GM21515 (cell line): ENCODE measurements at regions not wholly inside any gene's neighbourhood (a gene's known extent, or its start where the extent isn't known, plus 50 kb on each side); places are given as distances from the start of the nearest gene placed in this dataset.
A peak's percentile ranks its signal among the peaks of the same experiment; 100 is the strongest.

ENCODE experiments used
- ATAC-seq: cut with Tn5 transposase; IDR thresholded peaks from one replicate; pipeline ENCODE4 v1.9.1; 2021; ENCODE audit not compliant: unreplicated experiment

DNA sequence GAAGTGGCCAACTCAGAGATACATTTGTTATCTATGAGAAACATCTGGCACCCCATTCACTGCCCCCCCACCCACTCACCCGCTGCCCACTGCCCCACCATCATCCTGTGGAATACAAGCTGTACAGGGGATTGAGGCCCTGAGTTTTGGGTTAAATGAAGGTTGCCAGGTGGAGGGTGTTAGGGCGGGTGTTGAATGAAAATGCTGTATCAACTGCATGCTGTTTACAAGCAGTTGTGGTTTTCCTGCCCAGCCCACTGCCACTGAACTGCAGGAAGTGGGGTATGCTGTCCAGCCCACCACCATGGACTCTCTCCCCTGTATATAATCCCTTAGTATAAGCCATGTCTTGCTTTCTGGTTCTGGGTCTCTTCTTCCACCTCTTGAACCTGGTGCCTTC lies 481.9 kb downstream of the METTL4 start:
- no peak for ATAC-seq

DNA sequence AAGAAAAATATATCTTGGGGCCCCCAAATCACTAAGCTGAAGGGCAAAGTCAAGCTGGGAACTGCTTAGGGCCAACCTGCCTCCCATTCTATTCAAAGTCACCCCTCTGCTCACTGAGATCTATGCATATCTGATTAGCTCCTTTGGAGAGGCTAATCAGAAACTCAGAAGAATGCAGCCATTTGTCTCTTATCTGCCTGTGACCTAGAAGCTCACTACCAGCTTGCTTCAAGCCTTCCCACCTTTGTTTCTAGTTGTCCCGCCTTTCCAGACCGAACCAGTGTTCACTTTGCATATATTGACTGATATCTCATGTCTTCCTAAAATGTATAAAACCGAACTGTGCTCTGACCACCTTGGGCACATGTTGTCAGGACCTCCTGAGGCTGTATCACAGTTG lies 479.4 kb downstream of the METTL4 start:
- ATAC-seq = no peak

DNA sequence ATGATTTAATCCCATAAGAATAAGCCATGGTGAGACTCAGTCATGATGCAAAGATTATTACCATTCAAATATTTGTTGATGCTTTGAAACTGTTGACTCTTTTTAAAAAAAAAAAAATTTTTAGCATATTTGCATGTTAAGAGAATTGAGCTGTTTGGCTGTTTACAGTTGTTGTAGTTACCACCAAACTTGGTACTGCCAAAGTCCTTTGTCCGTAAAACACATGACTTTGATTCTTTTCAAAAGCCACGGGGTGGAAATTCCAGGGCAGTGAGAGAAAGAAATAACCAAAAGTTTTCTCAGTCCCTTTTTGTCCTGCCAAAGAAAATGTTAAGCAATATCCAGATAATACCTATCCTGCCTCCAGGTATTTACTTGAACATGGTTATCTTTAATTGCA lies 474.8 kb downstream of the METTL4 start:
- no peak for ATAC-seq

DNA sequence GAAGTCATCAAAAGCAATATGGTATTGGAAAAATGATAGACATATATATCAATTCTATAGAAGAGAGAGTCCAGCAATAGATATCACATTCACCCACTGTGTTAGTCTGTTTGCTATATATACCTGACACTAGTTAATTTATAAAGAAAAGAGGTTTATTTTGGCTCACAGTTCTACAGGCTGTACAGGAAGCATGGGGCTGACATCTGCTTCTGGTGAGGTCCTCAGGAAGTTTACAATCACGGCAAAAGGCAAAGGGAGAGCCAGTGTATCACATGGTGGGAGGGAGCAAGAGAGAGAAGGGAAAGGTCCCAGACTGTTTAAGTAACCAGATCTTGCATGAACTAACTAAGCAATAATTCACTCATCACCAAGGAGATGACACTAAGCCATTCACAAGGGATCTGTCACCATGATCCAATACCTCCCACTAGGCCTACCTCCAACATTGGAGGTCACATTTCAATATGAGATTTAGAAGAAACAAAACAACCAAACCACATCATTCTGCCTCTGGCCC lies 470.6 kb downstream of the METTL4 start:
- no peak for ATAC-seq

DNA sequence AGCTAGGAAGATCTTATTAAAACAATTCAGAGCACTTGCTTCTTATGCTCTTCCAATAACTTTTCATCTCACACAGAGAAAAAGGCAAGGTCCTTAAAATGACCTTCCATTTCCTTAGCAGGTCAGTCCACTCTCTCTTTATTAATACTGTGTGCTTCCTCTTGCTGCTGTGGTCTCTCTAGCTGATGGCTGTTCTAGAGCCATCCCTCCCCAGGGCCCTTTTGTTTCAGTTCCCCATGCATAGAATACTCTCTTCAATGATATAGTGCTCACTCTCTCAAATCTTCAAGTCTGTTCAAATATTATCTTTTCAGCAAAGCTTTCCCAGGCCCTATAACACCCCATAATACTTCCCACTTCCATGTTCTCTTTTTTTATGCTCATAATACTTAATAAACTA lies 469.3 kb downstream of the METTL4 start:
- ATAC-seq = no peak

DNA sequence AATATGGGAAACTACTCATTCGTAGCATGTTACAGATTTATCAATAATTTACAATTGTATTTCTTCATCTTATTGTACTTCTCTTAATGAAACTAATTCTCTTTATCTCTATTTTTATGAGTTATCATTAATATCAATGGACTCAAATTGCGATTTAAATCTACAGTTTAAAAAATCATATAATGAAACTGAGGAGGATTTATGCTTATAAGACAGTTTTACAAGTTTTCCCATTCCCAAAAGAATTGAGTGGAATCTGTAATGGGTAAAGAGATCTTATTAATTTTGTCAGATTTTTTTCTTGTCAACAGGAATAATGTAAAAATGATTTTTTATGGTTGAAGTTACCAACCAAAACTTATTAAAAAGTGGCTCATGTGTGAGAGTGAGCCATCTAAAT lies 468.0 kb downstream of the METTL4 start:
- ATAC-seq = no peak

DNA sequence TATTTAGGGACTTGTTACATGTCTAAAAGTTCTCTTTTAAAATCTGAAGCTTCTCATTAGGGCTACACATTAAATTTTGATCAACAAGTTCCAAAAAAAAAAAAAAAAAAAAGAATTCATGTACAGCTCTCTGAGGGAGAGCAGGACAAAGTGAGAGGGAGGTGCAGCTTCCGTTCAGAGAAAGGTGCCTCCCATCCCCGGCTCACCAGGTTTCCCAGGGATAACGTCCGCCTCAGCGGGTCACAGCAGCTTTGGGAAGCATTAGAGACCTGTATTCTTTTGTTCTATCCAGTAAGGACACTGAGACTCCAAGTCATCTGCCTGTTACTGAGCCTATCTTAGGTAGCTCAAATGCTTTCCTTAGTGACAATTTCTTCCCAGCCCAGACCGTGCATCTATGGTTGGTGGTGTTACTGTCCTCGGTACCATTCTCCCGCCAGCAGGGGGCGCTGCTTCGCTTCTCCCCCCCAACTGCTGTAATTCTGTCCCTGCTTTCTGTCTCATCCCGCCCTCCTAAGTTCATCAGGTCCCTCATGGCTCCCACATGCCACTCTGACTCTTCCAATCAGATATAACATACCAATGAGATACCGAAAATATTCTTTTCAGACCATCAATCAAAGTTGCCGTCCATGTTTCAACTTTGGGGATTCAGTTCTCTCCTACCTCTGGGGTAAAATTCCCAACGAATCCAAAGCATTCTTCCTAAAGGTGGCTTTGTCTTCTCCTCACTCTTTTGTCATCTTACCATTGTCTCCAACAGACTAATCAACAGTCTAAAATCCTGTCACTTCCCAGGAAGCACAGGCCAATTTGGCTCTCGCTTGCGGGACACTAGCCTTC lies 466.5 kb downstream of the METTL4 start:
- ATAC-seq = peak; percentile 82

DNA sequence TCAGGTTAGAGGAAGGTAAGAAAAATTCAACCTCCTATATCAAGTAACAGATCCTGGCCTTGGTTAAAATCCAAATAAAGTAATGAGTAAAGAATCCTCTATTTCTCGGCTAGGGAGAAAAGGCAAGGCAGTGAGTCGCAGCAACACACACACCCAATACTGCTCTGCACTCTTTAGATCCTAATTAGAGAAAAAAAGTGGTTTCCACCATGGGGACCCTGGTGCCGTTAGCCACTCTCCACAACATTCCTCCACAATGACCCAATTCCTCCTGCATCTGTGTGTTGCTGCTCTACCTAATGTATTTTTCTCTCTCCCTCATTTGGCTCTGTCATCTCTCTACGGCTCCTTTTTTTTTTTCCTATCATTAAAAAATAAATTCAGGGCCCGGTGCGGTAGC lies 462.7 kb downstream of the METTL4 start:
- no peak for ATAC-seq

DNA sequence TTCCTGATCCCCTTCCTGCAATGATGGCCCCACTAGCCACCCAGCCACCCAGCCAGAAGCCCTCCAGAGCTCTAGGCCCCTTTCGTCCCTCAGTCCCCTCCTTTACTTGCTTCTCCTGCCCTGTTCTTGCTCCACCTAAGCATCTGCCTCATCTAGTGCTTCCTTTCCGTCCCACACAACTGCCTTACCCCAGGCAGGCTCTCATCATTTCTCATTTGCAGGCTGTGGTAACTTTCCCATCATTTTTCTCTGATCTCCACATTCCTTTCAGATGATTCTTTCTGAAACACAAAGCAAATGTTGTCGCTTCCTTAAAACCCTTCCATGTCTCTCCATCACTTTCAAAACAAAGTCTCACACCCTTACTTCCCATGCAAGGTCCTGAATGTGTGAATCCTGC lies 459.8 kb downstream of the METTL4 start:
- no peak for ATAC-seq

DNA sequence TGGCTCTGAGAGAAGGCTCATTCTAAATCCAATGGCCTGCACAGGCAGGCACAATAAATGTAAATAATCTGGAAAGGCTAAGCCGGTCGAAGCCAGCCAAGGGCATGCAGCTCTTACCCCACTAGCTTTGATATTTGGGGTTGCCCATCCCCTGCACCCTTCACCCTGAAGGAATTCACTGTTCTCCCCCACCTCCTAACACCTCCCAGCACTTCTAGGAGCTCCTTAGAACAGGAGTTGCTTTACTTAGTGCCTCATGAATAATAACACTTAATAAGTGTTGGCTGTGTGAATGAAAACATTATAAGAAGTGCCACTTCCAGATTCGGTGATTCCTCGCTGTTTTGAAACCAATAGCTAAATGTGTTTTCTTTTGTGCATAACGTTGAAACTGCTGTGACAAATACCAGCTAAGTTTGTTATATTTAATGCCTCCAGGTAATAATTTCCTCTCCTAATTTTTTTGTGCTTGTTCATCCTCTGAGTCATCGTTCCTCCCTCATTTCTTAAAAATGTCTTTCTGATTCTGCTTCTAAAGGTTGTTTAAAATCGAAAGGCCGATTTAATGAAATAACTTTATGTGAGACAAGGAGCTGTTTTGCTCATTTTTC lies 458.8 kb downstream of the METTL4 start:
- ATAC-seq = no peak

DNA sequence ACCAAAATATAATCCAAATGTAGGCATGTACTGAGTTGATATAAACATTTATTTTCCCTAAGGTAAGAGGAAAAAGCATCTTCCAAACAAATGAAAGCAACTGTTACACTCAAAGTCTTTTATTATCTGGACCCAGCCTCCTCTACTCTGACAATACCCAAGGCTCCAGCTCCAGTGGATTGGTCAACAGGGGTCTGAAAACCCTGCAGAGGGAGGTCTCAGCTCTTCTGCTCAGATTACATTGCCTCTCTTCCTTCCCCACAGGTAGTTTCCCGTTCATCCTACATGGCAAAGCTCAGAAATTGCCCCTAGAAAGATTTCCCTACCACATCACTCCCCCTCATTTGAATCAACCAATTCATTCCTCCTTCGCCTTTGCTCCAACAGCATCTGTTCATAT lies 457.0 kb downstream of the METTL4 start:
- ATAC-seq = no peak

DNA sequence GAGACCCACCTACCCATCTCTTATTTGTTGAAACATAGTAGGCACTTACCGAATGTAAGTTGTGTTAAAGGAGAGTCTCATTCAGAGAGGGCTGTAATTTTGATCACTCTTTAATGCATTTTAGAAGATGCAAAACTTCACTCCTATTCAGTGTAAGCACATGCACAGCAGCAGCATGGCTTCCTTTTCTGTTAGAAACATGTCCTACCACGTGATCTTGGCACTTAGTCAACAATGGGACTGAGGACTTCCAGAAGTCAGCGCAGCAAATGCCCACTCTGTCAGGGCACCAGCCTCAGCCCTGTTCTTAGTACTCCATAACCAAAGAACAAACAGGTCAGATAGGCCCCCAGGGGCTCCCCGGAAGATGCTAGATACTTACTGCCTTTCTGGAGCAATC lies 456.5 kb downstream of the METTL4 start:
- no peak for ATAC-seq

DNA sequence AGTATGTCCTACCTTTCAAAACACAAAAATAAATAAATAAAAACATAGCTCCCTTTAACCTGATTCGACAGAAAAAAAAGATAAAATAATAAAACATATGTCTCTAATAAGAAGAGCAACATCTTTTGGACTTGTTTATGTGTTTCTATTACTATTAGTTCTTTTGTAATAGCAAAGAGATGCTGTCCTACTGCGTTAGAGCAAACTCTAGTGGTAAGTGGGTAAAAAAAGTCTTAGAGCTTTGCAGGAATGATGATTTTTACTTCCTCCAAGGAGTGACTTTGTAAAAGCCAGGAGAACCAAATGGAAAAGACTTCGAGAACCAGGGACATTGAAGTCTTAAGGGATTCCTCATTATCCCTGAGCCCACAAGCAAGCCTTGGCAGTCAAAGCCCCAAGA lies 450.1 kb downstream of the METTL4 start:
- no peak for ATAC-seq

DNA sequence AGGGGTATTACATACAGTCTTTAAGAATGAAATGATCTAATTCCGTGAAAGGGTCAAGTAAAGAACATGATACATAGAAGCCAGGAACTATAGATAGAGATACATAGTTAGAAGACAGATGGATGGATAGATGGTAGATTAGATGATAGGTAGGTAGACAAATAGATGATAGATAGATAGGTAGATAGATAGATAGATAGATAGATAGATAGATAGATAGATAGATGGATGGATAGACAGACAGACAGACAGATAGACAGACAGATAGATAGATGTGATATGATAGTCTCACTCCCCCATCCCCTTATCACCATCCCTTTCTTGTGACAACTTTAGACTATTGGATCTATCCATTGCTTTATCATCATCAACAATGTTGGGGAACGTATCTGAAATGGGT lies 448.2 kb downstream of the METTL4 start:
- ATAC-seq = no peak

DNA sequence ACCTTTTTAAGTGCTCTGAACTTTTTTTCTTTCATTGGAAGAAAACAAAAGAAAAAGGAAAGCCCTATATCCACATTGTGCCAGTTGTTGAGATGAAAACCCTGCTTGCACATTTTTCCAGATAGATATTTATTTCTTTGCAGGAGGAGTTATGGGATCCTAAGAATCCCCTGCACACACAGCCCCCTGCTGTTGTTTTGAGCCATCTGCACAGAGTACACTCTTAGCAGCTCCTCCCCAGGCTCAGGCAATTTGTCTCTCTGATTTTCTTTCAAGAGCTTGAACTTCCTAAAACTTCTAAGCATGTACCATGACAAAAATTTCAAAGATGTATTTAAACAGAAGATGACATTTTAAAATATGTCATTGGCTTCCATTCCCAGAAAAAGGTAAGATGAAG lies 436.9 kb downstream of the METTL4 start:
- no peak for ATAC-seq

DNA sequence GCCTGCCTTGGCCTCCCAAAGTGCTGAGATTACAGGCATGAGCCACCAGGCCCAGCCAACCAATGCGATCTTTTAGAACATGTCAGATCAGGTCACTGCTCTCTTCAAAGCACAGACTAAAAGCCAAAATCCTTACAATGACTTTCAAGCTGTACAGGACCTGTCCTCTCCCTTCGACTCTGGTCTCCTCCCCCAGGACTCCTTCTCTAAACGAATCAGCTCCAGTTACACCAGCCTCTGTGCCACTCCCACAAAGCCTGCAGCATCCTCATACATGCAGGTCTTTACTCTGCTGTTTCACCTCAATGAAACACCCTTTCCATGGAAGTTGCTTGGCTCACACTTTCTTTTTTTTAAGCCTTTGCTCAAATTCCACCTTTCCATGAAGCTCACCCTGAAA lies 436.0 kb downstream of the METTL4 start:
- no peak for ATAC-seq

DNA sequence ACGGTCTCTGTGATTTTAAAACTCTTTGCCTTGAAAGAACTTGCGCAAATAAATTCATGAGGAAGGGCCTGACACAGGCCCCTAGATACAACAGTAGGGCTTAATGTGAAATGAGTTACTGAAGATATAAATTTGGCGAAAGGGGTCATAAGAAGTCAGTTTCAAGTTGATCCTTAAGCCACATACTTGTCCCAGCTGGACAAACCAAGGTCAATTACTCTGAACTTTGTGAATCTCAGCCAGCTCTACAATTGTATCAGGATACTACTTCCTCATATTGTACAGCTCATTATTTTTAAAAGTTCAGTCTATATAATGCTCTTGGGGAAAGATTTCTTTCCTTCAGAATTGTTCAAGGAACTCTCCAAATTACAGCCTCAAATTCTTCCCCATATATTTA lies 432.8 kb downstream of the METTL4 start:
- ATAC-seq = no peak

DNA sequence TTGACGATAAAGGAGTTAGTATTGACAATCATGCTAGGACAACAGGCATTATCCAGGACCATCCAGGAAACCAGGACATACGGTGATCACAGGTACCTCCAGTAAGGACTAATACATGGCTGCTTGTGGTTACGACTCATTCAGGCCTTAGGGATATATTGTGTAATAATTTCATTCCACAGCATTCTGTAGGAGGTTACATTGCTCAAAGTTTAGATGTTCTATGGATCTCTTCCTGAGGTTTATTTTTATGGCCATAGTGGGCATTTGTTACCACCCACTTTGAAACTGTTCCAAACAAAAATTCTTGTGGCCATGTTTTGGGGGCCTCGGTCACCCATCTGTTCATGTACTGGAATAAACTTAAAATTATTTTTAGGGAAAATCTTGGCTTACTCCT lies 431.6 kb downstream of the METTL4 start:
- ATAC-seq = no peak

DNA sequence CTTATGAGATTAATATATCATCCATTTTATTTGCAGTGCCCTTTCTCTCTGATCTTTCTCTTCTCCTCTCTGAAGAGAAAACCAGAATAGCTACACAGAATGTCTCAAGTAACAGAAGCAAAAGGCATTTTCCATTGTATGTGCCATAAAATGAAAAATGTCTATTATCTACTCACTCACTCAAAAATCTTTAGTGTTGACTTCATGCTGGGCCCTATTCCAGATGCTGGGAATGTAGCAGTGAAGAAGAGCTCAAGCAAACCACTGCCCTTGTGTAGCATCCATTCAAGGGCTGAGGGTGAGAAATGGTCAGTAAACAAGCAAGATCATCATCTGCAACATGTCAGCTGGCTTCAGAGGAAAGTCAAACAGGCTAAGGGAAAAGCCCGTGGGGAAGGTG lies 427.7 kb downstream of the METTL4 start:
- ATAC-seq = no peak

DNA sequence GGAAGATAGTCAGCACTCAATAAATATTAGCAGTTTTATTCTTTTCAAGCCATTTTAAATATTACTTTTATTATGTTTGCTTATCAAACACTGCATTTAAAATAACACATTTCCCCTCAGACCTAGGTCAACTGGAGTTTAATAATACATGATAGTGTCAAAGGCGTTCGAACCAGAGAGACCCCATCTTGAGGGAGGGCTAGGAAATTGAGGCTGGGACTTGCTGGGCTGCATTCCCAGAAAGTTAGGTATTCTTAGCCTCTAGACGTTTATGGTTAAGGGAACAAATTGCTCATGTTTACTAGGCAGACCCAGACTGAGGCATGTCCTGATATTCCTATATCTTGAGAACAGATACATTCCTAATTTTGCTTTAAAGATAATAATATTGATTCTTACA lies 426.5 kb downstream of the METTL4 start:
- ATAC-seq = no peak

DNA sequence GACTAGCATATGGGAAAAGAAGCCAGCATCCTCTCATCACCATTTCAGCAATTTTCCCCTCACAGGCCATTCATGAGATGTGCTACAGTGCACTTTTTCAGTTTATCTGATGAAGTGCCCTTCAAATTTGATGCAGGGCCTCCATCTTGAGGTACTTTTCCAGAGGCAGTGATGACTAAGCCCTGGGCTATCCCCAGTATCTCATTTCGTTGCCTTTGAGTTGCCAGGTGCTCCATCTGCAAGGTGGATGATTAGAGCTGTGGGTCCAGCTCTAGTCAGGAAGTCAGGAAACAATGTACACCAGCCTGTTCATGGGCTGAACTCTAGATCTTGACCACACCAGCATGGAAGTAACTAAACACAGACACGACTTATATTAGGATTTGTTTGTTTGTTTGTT lies 425.2 kb downstream of the METTL4 start:
- no peak for ATAC-seq

DNA sequence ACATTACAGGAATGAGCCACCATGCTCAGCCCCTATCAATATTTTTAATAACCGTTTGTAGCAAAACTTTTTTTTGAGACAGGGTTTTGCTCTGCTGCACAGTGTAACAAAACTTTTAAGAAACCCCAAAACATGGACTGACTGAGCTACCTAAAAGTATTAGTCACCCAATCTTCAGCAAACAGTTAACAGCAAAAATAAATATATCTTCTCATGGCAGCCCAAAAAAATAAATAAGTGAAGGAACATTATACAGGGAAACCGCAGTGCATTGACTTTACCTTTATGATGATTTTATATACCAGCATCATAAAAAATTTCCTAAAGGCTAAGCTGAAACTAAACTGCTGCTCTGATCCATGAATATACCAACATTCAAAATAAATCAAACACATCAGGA lies 424.6 kb downstream of the METTL4 start:
- no peak for ATAC-seq
